Neural cell (in vitro differentiated cells): ENCODE measurements at regions not wholly inside any gene's neighbourhood (a gene's known extent, or its start where the extent isn't known, plus 50 kb on each side); places are given as distances from the start of the nearest gene placed in this dataset.

ENCODE experiments used
- H2AFZ ChIP-seq: fragments of 200-600, 300-800 bp; sonication (generic), shearing (Covaris generic); 2 replicates; pipeline ENCODE4 v1.6.0; 2014; ENCODE audit warnings: low read depth, mild to moderate bottlenecking, antibody characterized with exemption, low read length, moderate library complexity
- H3F3A ChIP-seq: fragments of 200-600 bp; shearing (Covaris generic); 2 replicates; pipeline ENCODE4 v1.6.1; 2016; ENCODE audit warnings: mild to moderate bottlenecking, moderate library complexity, mixed read lengths, antibody characterized with exemption, low read length; ENCODE audit not compliant: insufficient read depth, poor library complexity, severe bottlenecking
- H3K27ac ChIP-seq: fragments of 200-600, 300-800 bp; sonication (generic), shearing (Covaris generic); 2 replicates; pipeline ENCODE4 v1.5.1; 2014; ENCODE audit warnings: mild to moderate bottlenecking, low read length, moderate library complexity
- H3K27me3 ChIP-seq: fragments of 300-800, 200-600 bp; sonication (generic), shearing (Covaris generic); 2 replicates; pipeline ENCODE4 v1.6.0; 2014; ENCODE audit warnings: mild to moderate bottlenecking, low read depth, low read length, moderate library complexity; ENCODE audit not compliant: insufficient read depth
- H3K36me3 ChIP-seq: fragments of 300-800, 200-600 bp; sonication (generic), shearing (Covaris generic); 2 replicates; pipeline ENCODE4 v1.5.1; 2014; ENCODE audit warnings: mild to moderate bottlenecking, antibody characterized with exemption, low read length, moderate library complexity; ENCODE audit not compliant: insufficient read depth
- H3K4me2 ChIP-seq: fragments of 300-800, 200-600 bp; sonication (generic), shearing (Covaris generic); 2 replicates; pipeline ENCODE4 v1.6.0; 2014; ENCODE audit warnings: mild to moderate bottlenecking, low read length
- H3K4me3 ChIP-seq: fragments of 300-800, 200-600 bp; sonication (generic), shearing (Covaris generic); 2 replicates; pipeline ENCODE4 v1.5.1; 2014; ENCODE audit warnings: mild to moderate bottlenecking, low read length, moderate library complexity
- H3K79me2 ChIP-seq: fragments of 200-600 bp; shearing (Covaris generic); replicated peaks from 2 replicates; pipeline ENCODE4 v1.6.0; 2014; ENCODE audit warnings: mild to moderate bottlenecking, low read length, moderate library complexity; ENCODE audit not compliant: insufficient read depth
- H3K9ac ChIP-seq: fragments of 300-800, 200-600 bp; sonication (generic), shearing (Covaris generic); 2 replicates; pipeline ENCODE4 v1.6.1; 2016; ENCODE audit warnings: mild to moderate bottlenecking, low read length, mixed read lengths
- H3K9me2 ChIP-seq: fragments of 200-600 bp; shearing (Covaris generic); 2 replicates; pipeline ENCODE4 v1.6.1; 2016; ENCODE audit warnings: mild to moderate bottlenecking, low read length, mixed read lengths; ENCODE audit not compliant: insufficient read depth
- H3K9me3 ChIP-seq: fragments of 200-600, 300-800 bp; sonication (generic), shearing (Covaris generic); 2 replicates; pipeline ENCODE4 v1.6.1; 2016; ENCODE audit warnings: mild to moderate bottlenecking, mixed run types, low read length, moderate library complexity, mixed read lengths
- H4K20me1 ChIP-seq: fragments of 200-600 bp; shearing (Covaris generic); 2 replicates; pipeline ENCODE4 v1.6.1; 2016; ENCODE audit warnings: mild to moderate bottlenecking, mixed run types; ENCODE audit not compliant: insufficient read depth
- CTCF ChIP-seq: fragments of 450-650 bp; IDR thresholded peaks from 2 replicates; pipeline ENCODE4 v1.5.1; 2014; ENCODE audit warnings: antibody characterized with exemption, mild to moderate bottlenecking, moderate library complexity; ENCODE audit not compliant: poor library complexity, severe bottlenecking
- EP300 ChIP-seq: fragments of 450-650 bp; conservative IDR thresholded peaks from 2 replicates; pipeline ENCODE4 v1.6.1; 2014; ENCODE audit warnings: antibody characterized with exemption, mild to moderate bottlenecking, moderate library complexity; ENCODE audit not compliant: poor library complexity, severe bottlenecking
- EZH2 ChIP-seq: fragments of 200-600, 300-800 bp; shearing (Covaris generic), sonication (generic); IDR thresholded peaks from 2 replicates; pipeline ENCODE4 v1.6.1; 2014; ENCODE audit warnings: antibody characterized with exemption, low read length, borderline replicate concordance, mild to moderate bottlenecking; ENCODE audit not compliant: insufficient read depth, poor library complexity, severe bottlenecking
- MXI1 ChIP-seq: fragments of 450-650 bp; conservative IDR thresholded peaks from 2 replicates; pipeline ENCODE4 v1.6.1; 2014; ENCODE audit warnings: antibody characterized with exemption, mild to moderate bottlenecking; ENCODE audit not compliant: poor library complexity, severe bottlenecking
- POLR2AphosphoS5 ChIP-seq: IDR thresholded peaks from 2 replicates; pipeline ENCODE4 v1.6.1; 2012
- RAD21 ChIP-seq: fragments of 450-650 bp; conservative IDR thresholded peaks from 2 replicates; pipeline ENCODE4 v1.6.1; 2014; ENCODE audit warnings: antibody characterized with exemption, mild to moderate bottlenecking, moderate library complexity
- REST ChIP-seq: IDR thresholded peaks from 2 replicates; pipeline ENCODE4 v1.6.1; 2012; ENCODE audit warnings: borderline replicate concordance
- SMC3 ChIP-seq: fragments of 450-650 bp; conservative IDR thresholded peaks from 2 replicates; pipeline ENCODE4 v1.6.1; 2014; ENCODE audit warnings: antibody characterized with exemption, mild to moderate bottlenecking, moderate library complexity; ENCODE audit not compliant: poor library complexity
- TAF1 ChIP-seq: IDR thresholded peaks from 2 replicates; pipeline ENCODE4 v1.6.1; 2012; ENCODE audit warnings: low read depth

GRCh38 chrX:94065091-94065490 is 391.1 kb downstream of the FAM133A start:
- Histone ChIP-seq H3K27ac (no peak overlapping the region), H3K79me2 (no peaks in the 10 kb centered on the region), H3K9me3 (no peaks in the 10 kb centered on the region), H3K9ac (no peak overlapping the region), H3K4me2 (no peak overlapping the region), H4K20me1 (no peaks in the 10 kb centered on the region), H3F3A (no peaks in the 10 kb centered on the region), H3K36me3 (no peaks in the 10 kb centered on the region), H3K4me3 (no peak overlapping the region), H2AFZ (no peak overlapping the region), H3K27me3 (no peaks in the 10 kb centered on the region), H3K9me2 (no peaks in the 10 kb centered on the region)
- no peak for TF ChIP-seq RAD21
- TF ChIP-seq POLR2AphosphoS5, result no peak
- TF ChIP-seq SMC3, result no peak
- TF ChIP-seq EZH2, result no peak
- TF ChIP-seq MXI1, result no peak
- TF ChIP-seq CTCF, result no peak
- TF ChIP-seq REST, result no peak
- no peak for TF ChIP-seq EP300
- no peak for TF ChIP-seq TAF1

- no peaks in the 10 kb centered on the region for H3K36me3 ChIP-seq
- no peak overlapping the region for H3K4me3 ChIP-seq
- no peaks in the 10 kb centered on the region for H3K79me2 ChIP-seq
These were observed 415.1 kb downstream of the FAM133A start for GRCh38 chrX:94089149-94089548.

More at GRCh38 chrX:94089149-94089548, 415.1 kb downstream of the FAM133A start:
- Histone ChIP-seq H3K27me3 (no peaks in the 10 kb centered on the region), H4K20me1 (no peaks in the 10 kb centered on the region), H3K27ac (no peak overlapping the region), H3K9me2 (no peaks in the 10 kb centered on the region), H3K9ac (no peak overlapping the region), H3F3A (no peaks in the 10 kb centered on the region), H3K4me2 (no peak overlapping the region), H3K9me3 (no peaks in the 10 kb centered on the region), H2AFZ (no peak overlapping the region)
- no peak for TF ChIP-seq TAF1
- TF ChIP-seq POLR2AphosphoS5, result no peak
- TF ChIP-seq REST, result no peak
- TF ChIP-seq MXI1, result no peak
- no peak for TF ChIP-seq EP300
- no peak for TF ChIP-seq RAD21
- no peak for TF ChIP-seq CTCF
- no peak for TF ChIP-seq EZH2
- TF ChIP-seq SMC3, result no peak
